Lung microvascular endothelial cell (primary cell): ENCODE measurements at regions not wholly inside any gene's neighbourhood (a gene's known extent, or its start where the extent isn't known, plus 50 kb on each side); places are given as distances from the start of the nearest gene placed in this dataset.
A peak's percentile ranks its signal among the peaks of the same experiment; 100 is the strongest.
"Not testable (repeated sequence)": the region's sequence is repeated elsewhere in the genome, so short reads cannot be mapped to it uniquely, and the experiment has no call there.

Experiments
- DNase-seq, 2 donors: peaks; one replicate each; pipeline versions ENCODE4 v3.0.0 to v3.0.0-alpha.2; 2010; ENCODE audit warnings: low read depth in 2 of 2

GRCh38 chr7:50856231-50856630 lies 73.5 kb upstream of the GRB10 start:
- DNase-seq, result no peak

- DNase-seq, result no peak
Measured at GRCh38 chr7:50855526-50855925, 72.8 kb upstream of the GRB10 start.

DNA sequence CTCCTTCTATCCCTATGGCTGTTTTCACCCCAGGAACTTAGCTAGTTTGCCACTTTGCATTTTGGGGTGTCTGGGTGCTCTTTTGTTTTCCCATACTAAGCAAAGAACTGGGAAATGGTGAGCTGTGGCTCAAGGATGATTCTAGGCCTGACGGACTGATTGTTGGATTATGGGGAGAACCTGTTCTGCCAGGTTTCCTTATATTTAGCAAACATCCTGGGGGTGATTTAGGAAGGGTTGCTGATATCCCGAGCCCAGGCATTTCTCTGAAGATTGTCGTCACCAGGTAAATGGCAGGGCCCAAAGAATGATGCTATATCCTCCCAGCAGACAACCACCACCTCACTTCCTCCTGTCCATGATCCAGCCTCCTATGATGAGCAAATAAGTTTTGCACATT lies 72.1 kb upstream of the GRB10 start:
- no peak for DNase-seq

- no peak for DNase-seq
Measured at GRCh38 chr7:50854247-50854646, 71.6 kb upstream of the GRB10 start.

- no peak for DNase-seq
Measured at GRCh38 chr7:50853311-50853710, 70.6 kb upstream of the GRB10 start.

- DNase-seq, result no peak
Measured at GRCh38 chr7:50852901-50853300, 70.2 kb upstream of the GRB10 start.

- DNase-seq, result no peak
Measured at GRCh38 chr7:50851891-50852290, 69.2 kb upstream of the GRB10 start.

DNA sequence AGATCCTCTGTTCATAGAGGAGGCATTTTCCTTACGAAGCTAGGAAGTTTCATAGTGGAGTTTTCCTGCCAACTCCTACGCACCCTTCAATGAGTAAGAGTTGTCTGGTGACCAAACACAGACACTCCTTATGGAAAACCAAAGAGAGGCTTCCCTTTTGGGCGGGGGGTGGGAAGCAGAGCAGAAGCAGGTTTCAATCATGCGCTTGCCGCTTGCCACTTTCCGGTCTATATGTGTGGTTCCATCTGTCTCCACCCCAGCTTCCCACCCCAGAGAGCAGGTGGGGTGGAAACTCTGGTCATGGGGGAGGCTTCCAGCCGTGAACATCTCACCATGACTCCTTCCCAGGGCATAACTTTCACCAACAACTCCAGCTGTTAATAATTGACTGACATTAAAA lies 68.8 kb upstream of the GRB10 start:
- DNase-seq, result no peak

DNA sequence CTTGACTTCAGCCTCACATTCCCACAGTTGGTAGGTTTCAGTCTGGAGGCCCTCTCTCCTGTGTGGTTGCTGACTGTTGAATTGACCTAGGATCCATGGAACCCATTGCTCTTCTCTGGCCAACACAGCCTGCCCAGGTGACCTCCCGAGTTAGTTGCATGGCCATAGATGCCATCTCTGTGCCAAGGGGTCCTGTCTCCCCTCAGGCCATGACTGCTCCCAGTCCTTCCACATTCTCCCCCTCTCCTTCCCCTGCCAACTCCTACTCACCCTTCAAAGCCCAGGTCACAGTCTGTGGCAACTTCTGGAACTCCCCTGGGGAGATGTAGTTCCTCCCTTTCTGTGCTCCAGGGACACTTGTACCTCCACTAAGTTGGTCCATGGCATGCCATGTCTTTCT lies 67.3 kb upstream of the GRB10 start:
- DNase-seq, result no peak

GRCh38 chr7:50848203-50848602 lies 65.5 kb upstream of the GRB10 start:
- no peak for DNase-seq

DNA sequence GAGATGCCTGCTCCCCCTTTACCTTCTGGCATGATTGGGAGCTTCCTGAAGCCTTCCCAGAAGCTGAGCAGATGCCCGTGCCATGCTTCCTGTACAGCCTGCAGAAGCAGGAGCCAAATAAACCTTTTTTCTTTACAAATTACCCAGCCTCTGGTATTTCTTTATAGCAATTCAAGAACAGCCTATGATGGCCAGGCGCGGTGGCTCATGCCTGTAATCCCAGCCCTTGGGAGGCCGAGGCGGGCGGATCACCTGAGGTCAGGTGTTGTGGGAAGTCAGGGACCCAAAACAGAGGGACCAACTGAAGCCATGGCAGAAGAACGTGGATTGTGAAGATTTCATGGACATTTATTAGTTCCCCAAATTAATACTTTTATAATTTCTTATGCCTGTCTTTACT lies 62.2 kb upstream of the GRB10 start:
- not testable (repeated sequence) for DNase-seq

- no peak for DNase-seq
Measured at GRCh38 chr7:50842041-50842440, 59.3 kb upstream of the GRB10 start.

DNA sequence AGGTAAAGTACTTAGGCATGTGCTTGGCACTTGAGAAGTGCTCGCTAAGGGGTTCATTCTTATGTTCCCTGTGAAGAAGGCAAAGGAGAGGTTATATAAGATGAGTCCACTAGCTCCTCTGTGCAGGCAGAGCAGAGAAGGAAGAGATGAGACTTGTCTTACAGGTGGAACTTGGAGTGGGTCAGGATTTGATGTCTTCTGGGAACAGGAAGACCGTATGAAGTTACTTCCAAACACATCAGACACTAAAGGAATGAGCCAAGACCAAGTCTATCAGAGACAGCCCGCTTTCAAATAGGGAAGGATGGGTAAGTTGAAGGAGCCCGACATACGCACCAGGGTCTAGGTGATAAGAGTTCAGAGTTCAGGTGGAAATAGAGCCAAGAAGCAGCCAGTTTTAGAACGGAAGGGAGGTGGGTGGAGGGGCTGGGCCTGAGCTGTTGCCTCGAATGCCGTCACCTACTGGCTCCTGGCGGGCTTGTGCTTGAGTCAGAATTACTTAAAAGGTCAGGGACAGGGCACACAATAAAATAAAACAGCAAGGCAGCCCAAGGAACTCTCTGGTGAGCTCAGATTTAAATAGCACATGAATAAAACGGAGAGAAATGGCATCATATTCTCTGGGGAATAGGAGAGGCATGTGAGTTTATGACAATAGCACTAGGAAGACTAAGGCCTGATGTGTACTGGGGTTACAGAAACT lies 56.1 kb upstream of the GRB10 start:
- DNase-seq, result peak in 1 of 2 donors; percentile 89

DNA sequence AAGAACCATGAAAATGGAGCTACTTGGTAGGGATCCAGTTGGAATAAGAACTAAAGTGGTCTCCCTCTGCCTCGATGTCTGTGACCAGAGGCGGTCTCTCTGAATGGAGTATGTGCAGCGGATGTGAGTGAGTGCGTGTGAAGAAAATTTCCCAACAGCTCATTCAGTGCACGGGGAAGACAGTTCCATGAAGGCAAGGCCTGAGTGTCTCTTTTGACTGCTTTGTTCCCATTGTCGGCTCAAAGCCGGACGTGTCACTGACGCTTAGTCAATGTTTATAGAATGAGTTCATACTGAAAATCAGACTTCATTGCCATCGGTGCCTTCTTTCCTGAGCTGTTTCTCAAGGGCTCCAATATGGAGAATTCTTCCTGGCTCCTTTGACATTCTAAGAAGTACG lies 55.3 kb upstream of the GRB10 start:
- peak; percentile 69 to 97 for DNase-seq

DNA sequence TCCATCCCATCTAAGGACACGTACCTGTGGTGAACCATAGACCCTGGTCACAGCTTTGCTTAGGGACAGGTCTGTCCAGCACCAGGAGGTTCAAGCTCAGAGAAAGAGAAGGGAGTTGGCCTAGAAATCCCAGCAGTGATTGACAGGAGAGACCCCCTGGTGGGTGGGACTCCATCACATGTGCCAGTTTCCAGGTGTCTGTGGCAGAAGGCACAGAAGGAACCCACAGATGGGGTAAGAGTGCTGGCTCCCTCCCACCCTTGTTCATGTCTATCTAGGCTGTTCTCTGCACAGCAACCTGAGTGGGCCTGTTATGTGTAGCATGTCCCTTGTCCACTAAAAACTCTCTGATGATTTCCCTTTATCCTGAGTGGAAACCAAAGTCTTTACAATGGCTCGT lies 54.0 kb upstream of the GRB10 start:
- DNase-seq, result no peak

GRCh38 chr7:50835156-50835555 lies 52.5 kb upstream of the GRB10 start:
- DNase-seq, result no peak

GRCh38 chr7:50834679-50835078 lies 52.0 kb upstream of the GRB10 start:
- no peak for DNase-seq

- no peak for DNase-seq
Measured at GRCh38 chr7:50834031-50834535, 51.4 kb upstream of the GRB10 start.

GRCh38 chr7:50832744-50833143 lies 50.0 kb upstream of the GRB10 start:
- peak in 1 of 2 donors; percentile 54 for DNase-seq
